Hepatocyte (in vitro differentiated cells): ENCODE measurements at regions not wholly inside any gene's neighbourhood (a gene's known extent, or its start where the extent isn't known, plus 50 kb on each side); places are given as distances from the start of the nearest gene placed in this dataset.

Source experiments
- DNase-seq: peaks from one replicate; pipeline ENCODE4 v3.0.0-alpha.2; 2016; ENCODE audit warnings: low spot score
- H2AFZ ChIP-seq: fragments of 200-600 bp; sonication (generic); 2 replicates; pipeline ENCODE4 v1.6.0; 2016; ENCODE audit warnings: antibody characterized with exemption, mild to moderate bottlenecking
- H3K27ac ChIP-seq: fragments of 200-600 bp; sonication (generic); 2 replicates; pipeline ENCODE4 v1.5.1; 2016; ENCODE audit warnings: mild to moderate bottlenecking
- H3K27me3 ChIP-seq: fragments of 200-600 bp; sonication (generic); 2 replicates; pipeline ENCODE4 v1.6.1; 2016
- H3K36me3 ChIP-seq: fragments of 200-600 bp; sonication (generic); replicated peaks from 2 replicates; pipeline ENCODE4 v1.5.1; 2016; ENCODE audit warnings: low read depth; ENCODE audit not compliant: insufficient read depth
- H3K4me1 ChIP-seq: fragments of 200-600 bp; sonication (generic); 2 replicates; pipeline ENCODE4 v1.5.1; 2016; ENCODE audit warnings: mild to moderate bottlenecking, moderate library complexity; ENCODE audit not compliant: insufficient read depth
- H3K4me2 ChIP-seq: fragments of 200-600 bp; sonication (generic); 2 replicates; pipeline ENCODE4 v1.6.0; 2016
- H3K4me3 ChIP-seq: fragments of 200-600 bp; sonication (generic); 2 replicates; pipeline ENCODE4 v1.5.1; 2016; ENCODE audit warnings: mild to moderate bottlenecking
- H3K79me2 ChIP-seq: fragments of 200-600 bp; sonication (generic); 2 replicates; pipeline ENCODE4 v1.6.0; 2017; ENCODE audit warnings: mild to moderate bottlenecking
- H3K9me2 ChIP-seq: fragments of 200-600 bp; sonication (generic); replicated peaks from 2 replicates; pipeline ENCODE4 v1.6.0; 2017; ENCODE audit warnings: mild to moderate bottlenecking; ENCODE audit not compliant: insufficient read depth
- H3K9me3 ChIP-seq: fragments of 200-600 bp; sonication (generic); 2 replicates; pipeline ENCODE4 v1.5.1; 2016; ENCODE audit warnings: low read depth, mild to moderate bottlenecking
- H4K20me1 ChIP-seq: fragments of 200-600 bp; sonication (generic); 2 replicates; pipeline ENCODE4 v1.6.0; 2016; ENCODE audit warnings: mild to moderate bottlenecking; ENCODE audit not compliant: insufficient read depth, poor library complexity, severe bottlenecking
- CTCF ChIP-seq: fragments of 200-600 bp; sonication (generic); IDR thresholded peaks from 2 replicates; pipeline ENCODE4 v1.5.1; 2016; ENCODE audit warnings: antibody characterized with exemption, mild to moderate bottlenecking; ENCODE audit not compliant: poor library complexity
- EZH2 ChIP-seq: fragments of 200-600 bp; sonication (generic); IDR thresholded peaks from 2 replicates; pipeline ENCODE4 v1.6.1; 2016; ENCODE audit warnings: antibody characterized with exemption, mild to moderate bottlenecking, borderline replicate concordance
- EZH2phosphoT487 ChIP-seq: fragments of 200-600 bp; sonication (generic); IDR thresholded peaks from one replicate; pipeline ENCODE4 v1.6.1; 2018; ENCODE audit warnings: antibody characterized with exemption, mild to moderate bottlenecking, low read depth, moderate library complexity; ENCODE audit not compliant: unreplicated experiment, severe bottlenecking
- WGBS: methylation state at CpG from one replicate; pipeline ENCODE4 v1.1.6; 2016; ENCODE audit warnings: low lambda C conversion rate; ENCODE audit errors: missing lambda C conversion rate; 5-methylcytosine and 5-hydroxymethylcytosine counted together

GRCh38 chr17:55620023-55620422 is 102.6 kb downstream of the TMEM100 start:
- WGBS: 64% methylated on average over 3 of the region's 3 CpGs
- TF ChIP-seq EZH2phosphoT487 (no peak), CTCF (no peak), EZH2 (no peak)
- Histone ChIP-seq H3K4me2 (no peak overlapping the region), H3K27ac (no peak overlapping the region), H3K9me3 (no peaks in the 10 kb centered on the region), H4K20me1 (no peaks in the 10 kb centered on the region), H3K79me2 (no peaks in the 10 kb centered on the region), H3K36me3 (no peaks in the 10 kb centered on the region), H3K4me3 (no peak overlapping the region), H3K4me1 (no peaks in the 10 kb centered on the region), H2AFZ (no peak overlapping the region), H3K27me3 (no peaks in the 10 kb centered on the region), H3K9me2 (no peaks in the 10 kb centered on the region)
- no peak for DNase-seq

DNA sequence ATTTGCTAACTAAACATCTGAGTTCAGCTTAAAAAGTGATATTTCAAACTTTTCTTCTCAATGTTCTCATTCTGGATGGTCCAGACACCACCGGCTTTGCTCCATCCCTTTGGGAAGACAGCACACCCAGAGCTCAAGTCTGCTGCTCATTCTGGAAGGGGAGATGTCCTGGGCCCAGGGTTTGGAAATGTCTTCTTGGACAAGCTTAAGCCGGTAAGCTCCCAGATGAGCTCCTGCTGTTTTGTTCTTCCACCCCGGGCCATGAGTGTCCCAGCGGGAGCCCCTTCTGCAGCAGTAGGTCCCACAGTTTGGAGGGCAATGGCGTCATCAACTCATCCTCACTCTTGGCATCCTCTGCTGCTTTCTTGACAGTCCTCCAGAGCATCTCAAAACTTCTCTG is 105.2 kb downstream of the TMEM100 start:
- Histone ChIP-seq H3K36me3 (no peaks in the 10 kb centered on the region), H3K79me2 (no peaks in the 10 kb centered on the region), H3K27me3 (no peaks in the 10 kb centered on the region), H3K9me2 (no peaks in the 10 kb centered on the region), H4K20me1 (no peaks in the 10 kb centered on the region), H3K9me3 (no peaks in the 10 kb centered on the region), H2AFZ (no peak overlapping the region), H3K4me2 (no peak overlapping the region), H3K27ac (no peak overlapping the region), H3K4me1 (no peaks in the 10 kb centered on the region), H3K4me3 (no peak overlapping the region)
- no peak for TF ChIP-seq EZH2phosphoT487
- no peak for TF ChIP-seq CTCF
- no peak for DNase-seq
- 89% methylated on average over 5 of the region's 5 CpGs for WGBS

GRCh38 chr17:55614061-55614460 is 102.8 kb upstream of the SMIM36 start:
- Histone ChIP-seq H3K4me2 (no peak overlapping the region), H3K79me2 (no peaks in the 10 kb centered on the region), H3K4me1 (no peaks in the 10 kb centered on the region), H4K20me1 (no peaks in the 10 kb centered on the region), H3K27ac (no peak overlapping the region), H2AFZ (no peak overlapping the region), H3K4me3 (no peak overlapping the region), H3K9me3 (no peaks in the 10 kb centered on the region), H3K9me2 (no peaks in the 10 kb centered on the region), H3K27me3 (no peaks in the 10 kb centered on the region), H3K36me3 (no peaks in the 10 kb centered on the region)
- WGBS: 87% methylated on average over 2 of the region's 2 CpGs
- TF ChIP-seq EZH2 (no peak), EZH2phosphoT487 (no peak), CTCF (no peak)
- DNase-seq: no peak

- no peaks in the 10 kb centered on the region for H3K36me3 ChIP-seq
- H3K4me3 ChIP-seq: no peak overlapping the region
- H3K79me2 ChIP-seq: no peaks in the 10 kb centered on the region
- no peak overlapping the region for H2AFZ ChIP-seq
- H3K4me2 ChIP-seq: no peak overlapping the region
- H4K20me1 ChIP-seq: no peaks in the 10 kb centered on the region
- 51% methylated on average over 6 of the region's 6 CpGs for WGBS
- TF ChIP-seq EZH2 (no peak), EZH2phosphoT487 (no peak), CTCF (no peak)
- no peak for DNase-seq
- no peaks in the 10 kb centered on the region for H3K9me3 ChIP-seq
- H3K9me2 ChIP-seq: no peaks in the 10 kb centered on the region
- no peaks in the 10 kb centered on the region for H3K4me1 ChIP-seq
- H3K27ac ChIP-seq: peak overlapping the region; percentile 24
- no peaks in the 10 kb centered on the region for H3K27me3 ChIP-seq
Observed at GRCh38 chr17:55612691-55613141, 101.5 kb upstream of the SMIM36 start.
